A549 (cell line): ENCODE measurements at regions not wholly inside any gene's neighbourhood (a gene's known extent, or its start where the extent isn't known, plus 50 kb on each side); places are given as distances from the start of the nearest gene placed in this dataset.

ENCODE experiments used
- ATAC-seq, 2 experiments: fragments of 200-7000 bp in 1 of 2; fragments of >200 bp in 1 of 2; cut with Nextera tagmentation in 1 of 2; cut with Tn5 transposase in 1 of 2; 3 replicates each; pipeline versions ENCODE4 v1.8.0 to v1.9.1; 2018 to 2020; ENCODE audit warnings: mild to moderate bottlenecking in 1 of 2, moderate library complexity in 1 of 2
- CTCF ChIA-PET: fragments of 300-600 bp; sonication (Branson Sonifier 250); formaldehyde crosslinking; extraction: SDS; loops from one replicate; lab custom pipeline; 2021; ENCODE audit warnings: antibody characterized with exemption, inconsistent platforms; lab: Yijun Ruan, JAX
- POLR2A ChIA-PET: fragments of 350-600 bp; formaldehyde crosslinking; extraction: SDS; loops from one replicate; lab custom pipeline; 2021; ENCODE audit warnings: antibody characterized with exemption, inconsistent platforms; lab: Yijun Ruan, JAX
- DNase-seq, 2 experiments: peaks; one replicate each; pipeline versions ENCODE4 v3.0.0 to v3.0.0-alpha.2; 2011 to 2016; ENCODE audit warnings: low read depth in 1 of 2, low spot score in 1 of 2
- FAIRE-seq: peaks from 2 replicates; lab custom pipeline; 2011; peaks lifted over from hg19 to GRCh38; lab: Jason Lieb, UNC
- H3K27ac ChIP-seq, 2 experiments: fragments of >200 bp; sonication (Bioruptor Twin); formaldehyde crosslinking; 3 replicates each; pipeline ENCODE4 v1.5.1; 2016 to 2017
- H3K4me1 ChIP-seq: fragments of >200 bp; sonication (Bioruptor Twin); formaldehyde crosslinking; 3 replicates; pipeline ENCODE4 v1.6.1; 2016
- H3K4me2 ChIP-seq: fragments of >200 bp; sonication (Bioruptor Twin); formaldehyde crosslinking; 3 replicates; pipeline ENCODE4 v1.6.1; 2016
- H3K4me3 ChIP-seq: fragments of >200 bp; sonication (Bioruptor Twin); formaldehyde crosslinking; 3 replicates; pipeline ENCODE4 v1.5.1; 2016
- H3K9me3 ChIP-seq: fragments of >200 bp; sonication (Bioruptor Twin); formaldehyde crosslinking; 3 replicates; pipeline ENCODE4 v1.6.1; 2016
- CBX2 ChIP-seq: fragments of 200-600 bp; sonication (generic); IDR thresholded peaks from 2 replicates; pipeline ENCODE4 v1.6.1; 2016; ENCODE audit warnings: low read depth, mild to moderate bottlenecking, borderline replicate concordance
- E2F6 ChIP-seq: IDR thresholded peaks from 2 replicates; pipeline ENCODE4 v1.6.1; 2012; ENCODE audit warnings: low read depth, borderline replicate concordance
- EHF ChIP-seq: fragments of 250-450 bp; sonication (Bioruptor Pico); IDR thresholded peaks from 2 replicates; pipeline ENCODE4 v1.5.0; 2020; ENCODE audit warnings: mild to moderate bottlenecking
- EP300 ChIP-seq, 2 experiments: fragments of >200 bp; sonication (Bioruptor Twin); formaldehyde crosslinking; IDR thresholded peaks; 2 replicates in 1 of 2; 3 replicates in 1 of 2; pipeline ENCODE4 v1.6.1; 2016 to 2017
- GATA3 ChIP-seq: IDR thresholded peaks from 2 replicates; pipeline ENCODE4 v1.6.1; 2012; ENCODE audit warnings: borderline replicate concordance
- HDAC2 ChIP-seq: fragments of 200-600 bp; sonication (generic); IDR thresholded peaks from 2 replicates; pipeline ENCODE4 v1.6.1; 2016
- HES2 ChIP-seq: fragments of >200 bp; sonication (Bioruptor Twin); formaldehyde crosslinking; IDR thresholded peaks from 2 replicates; pipeline ENCODE4 v1.6.1; 2016
- HOXA7 ChIP-seq: fragments of 250-450 bp; sonication (Bioruptor Pico); IDR thresholded peaks from 2 replicates; pipeline ENCODE4 v1.5.0; 2020; ENCODE audit warnings: mild to moderate bottlenecking, moderate library complexity
- JUN ChIP-seq, 2 experiments: fragments of >200 bp; sonication (Bioruptor Twin); formaldehyde crosslinking; IDR thresholded peaks; 2 replicates in 1 of 2; 3 replicates in 1 of 2; pipeline ENCODE4 v1.6.1; 2016 to 2017
- JUNB ChIP-seq: fragments of >200 bp; sonication (Bioruptor Twin); formaldehyde crosslinking; IDR thresholded peaks from 2 replicates; pipeline ENCODE4 v1.6.1; 2016
- KDM1A ChIP-seq: fragments of 200-600 bp; sonication (generic); IDR thresholded peaks from 2 replicates; pipeline ENCODE4 v1.6.1; 2016; ENCODE audit warnings: low read depth, mild to moderate bottlenecking
- MAZ ChIP-seq: fragments of 150-350 bp; IDR thresholded peaks from 2 replicates; pipeline ENCODE4 v1.6.1; 2014; ENCODE audit warnings: antibody characterized with exemption, low read depth, low read length, borderline replicate concordance
- NFE2L2 ChIP-seq: fragments of 150-350 bp; conservative IDR thresholded peaks from 2 replicates; pipeline ENCODE4 v1.6.1; 2014; ENCODE audit warnings: low read length
- PBX3 ChIP-seq: IDR thresholded peaks from 2 replicates; pipeline ENCODE4 v1.6.1; 2012
- PHF8 ChIP-seq: fragments of 200-600 bp; sonication (generic); IDR thresholded peaks from 2 replicates; pipeline ENCODE4 v1.6.1; 2016; ENCODE audit warnings: low read depth, mild to moderate bottlenecking, antibody characterized with exemption, moderate library complexity, borderline replicate concordance
- RCOR1 ChIP-seq: fragments of 150-350 bp; IDR thresholded peaks from 2 replicates; pipeline ENCODE4 v1.6.1; 2014; ENCODE audit warnings: antibody characterized with exemption, low read length, low read depth
- RNF2 ChIP-seq: fragments of 200-600 bp; sonication (generic); IDR thresholded peaks from 2 replicates; pipeline ENCODE4 v1.6.1; 2016; ENCODE audit warnings: low read depth, mild to moderate bottlenecking, antibody characterized with exemption, moderate library complexity, borderline replicate concordance
- SREBF2 ChIP-seq: fragments of 450-650 bp; IDR thresholded peaks from 2 replicates; pipeline ENCODE4 v1.6.1; 2014; ENCODE audit warnings: mild to moderate bottlenecking, moderate library complexity
- TFCP2L1 ChIP-seq: fragments of 250-450 bp; sonication (Bioruptor Pico); IDR thresholded peaks from 2 replicates; pipeline ENCODE4 v1.5.0; 2021; ENCODE audit warnings: mild to moderate bottlenecking
- TP53 ChIP-seq: fragments of 250-450 bp; sonication (Bioruptor Pico); IDR thresholded peaks from 2 replicates; pipeline ENCODE4 v1.5.0; 2021; ENCODE audit warnings: mild to moderate bottlenecking, moderate library complexity
- ZSCAN20 ChIP-seq: fragments of 250-450 bp; sonication (Bioruptor Pico); IDR thresholded peaks from 2 replicates; pipeline ENCODE4 v1.8.0; 2022; ENCODE audit warnings: mild to moderate bottlenecking, moderate library complexity
- WGBS: methylation state at CpG from one replicate; pipeline ENCODE4 v1.1.6; 2017; ENCODE audit errors: missing lambda C conversion rate; 5-methylcytosine and 5-hydroxymethylcytosine counted together
- TF ChIP-seq, protein P1 (sequence below): fragments of 200-600 bp; sonication (generic); IDR thresholded peaks from 2 replicates; pipeline ENCODE4 v1.6.1; 2016; ENCODE audit warnings: antibody characterized with exemption, mild to moderate bottlenecking, moderate library complexity

DNA sequence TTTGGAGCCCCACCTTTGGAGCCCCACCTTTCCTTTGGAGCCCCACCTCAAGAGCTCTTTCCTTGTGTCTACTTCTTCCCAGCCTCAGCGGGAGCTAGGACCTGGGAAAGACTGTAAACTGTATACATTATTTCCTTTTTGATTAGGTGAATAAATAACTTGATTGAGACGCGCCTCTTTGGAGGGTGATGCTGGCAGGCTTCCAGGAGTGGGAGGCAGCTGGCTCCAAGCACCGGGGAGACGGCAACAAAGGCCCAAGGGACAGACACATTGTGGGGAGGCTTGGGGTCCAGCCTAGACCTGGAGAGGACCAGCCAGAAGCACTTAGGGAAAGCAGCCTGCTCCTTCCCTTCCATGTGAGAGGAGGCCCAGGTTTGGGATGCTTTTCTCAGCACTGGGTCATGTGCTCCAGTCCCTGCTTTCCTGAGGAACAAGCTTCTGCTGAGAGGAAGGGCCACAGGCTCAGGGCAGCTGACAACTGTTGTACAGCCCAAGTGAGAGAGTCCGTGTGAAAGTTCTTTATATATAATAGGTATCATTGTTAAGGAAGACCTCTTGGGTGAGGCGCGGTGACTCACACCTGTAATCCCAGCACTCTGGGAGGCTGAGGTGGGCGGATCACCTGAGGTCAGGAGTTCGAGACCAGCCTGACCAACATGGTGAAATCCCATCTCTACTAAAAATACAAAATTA is 297.2 kb upstream of the SLC14A2 start:
- TF ChIP-seq HDAC2: no peak
- TF ChIP-seq HES2: no peak
- TF ChIP-seq EHF: no peak
- TF ChIP-seq, protein P1, sequence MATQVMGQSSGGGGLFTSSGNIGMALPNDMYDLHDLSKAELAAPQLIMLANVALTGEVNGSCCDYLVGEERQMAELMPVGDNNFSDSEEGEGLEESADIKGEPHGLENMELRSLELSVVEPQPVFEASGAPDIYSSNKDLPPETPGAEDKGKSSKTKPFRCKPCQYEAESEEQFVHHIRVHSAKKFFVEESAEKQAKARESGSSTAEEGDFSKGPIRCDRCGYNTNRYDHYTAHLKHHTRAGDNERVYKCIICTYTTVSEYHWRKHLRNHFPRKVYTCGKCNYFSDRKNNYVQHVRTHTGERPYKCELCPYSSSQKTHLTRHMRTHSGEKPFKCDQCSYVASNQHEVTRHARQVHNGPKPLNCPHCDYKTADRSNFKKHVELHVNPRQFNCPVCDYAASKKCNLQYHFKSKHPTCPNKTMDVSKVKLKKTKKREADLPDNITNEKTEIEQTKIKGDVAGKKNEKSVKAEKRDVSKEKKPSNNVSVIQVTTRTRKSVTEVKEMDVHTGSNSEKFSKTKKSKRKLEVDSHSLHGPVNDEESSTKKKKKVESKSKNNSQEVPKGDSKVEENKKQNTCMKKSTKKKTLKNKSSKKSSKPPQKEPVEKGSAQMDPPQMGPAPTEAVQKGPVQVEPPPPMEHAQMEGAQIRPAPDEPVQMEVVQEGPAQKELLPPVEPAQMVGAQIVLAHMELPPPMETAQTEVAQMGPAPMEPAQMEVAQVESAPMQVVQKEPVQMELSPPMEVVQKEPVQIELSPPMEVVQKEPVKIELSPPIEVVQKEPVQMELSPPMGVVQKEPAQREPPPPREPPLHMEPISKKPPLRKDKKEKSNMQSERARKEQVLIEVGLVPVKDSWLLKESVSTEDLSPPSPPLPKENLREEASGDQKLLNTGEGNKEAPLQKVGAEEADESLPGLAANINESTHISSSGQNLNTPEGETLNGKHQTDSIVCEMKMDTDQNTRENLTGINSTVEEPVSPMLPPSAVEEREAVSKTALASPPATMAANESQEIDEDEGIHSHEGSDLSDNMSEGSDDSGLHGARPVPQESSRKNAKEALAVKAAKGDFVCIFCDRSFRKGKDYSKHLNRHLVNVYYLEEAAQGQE: no peak
- no peak for TF ChIP-seq PBX3
- no peak for TF ChIP-seq MAZ
- TF ChIP-seq ZSCAN20 (CRISPR knock-in tag): no peak
- TF ChIP-seq JUNB: no peak
- no peak for TF ChIP-seq GATA3
- no peak for TF ChIP-seq EP300 (IDR thresholded peaks at IDR 0.05)
- no peak for TF ChIP-seq NFE2L2
- TF ChIP-seq RCOR1: no peak
- no peak for TF ChIP-seq TP53 (CRISPR knock-in tag)
- TF ChIP-seq RNF2: no peak
- TF ChIP-seq PHF8: no peak
- TF ChIP-seq SREBF2: no peak
- TF ChIP-seq HOXA7: no peak
- TF ChIP-seq JUN (IDR thresholded peaks at IDR 0.05): no peak
- no peak for TF ChIP-seq CBX2
- TF ChIP-seq, all 56 proteins: peak for 0
- FAIRE-seq (no peak), ATAC-seq (no peak), DNase-seq (no peak)
- POLR2A ChIA-PET: no interaction called here
- Histone ChIP-seq H3K4me2 (no peak overlapping the region), H3K4me3 (no peak overlapping the region), H3K4me1 (no peaks in the 10 kb centered on the region), H3K27ac (no peak overlapping the region), H3K9me3 (no peaks in the 10 kb centered on the region)
- CTCF ChIA-PET: interaction anchor here (0.8 kb wide), 1 partner anchor 24 kb away, joined by 3 read pairs; no protein-coding TSS in a partner anchor
- WGBS: 35% methylated on average over 8 of the region's 10 CpGs

DNA sequence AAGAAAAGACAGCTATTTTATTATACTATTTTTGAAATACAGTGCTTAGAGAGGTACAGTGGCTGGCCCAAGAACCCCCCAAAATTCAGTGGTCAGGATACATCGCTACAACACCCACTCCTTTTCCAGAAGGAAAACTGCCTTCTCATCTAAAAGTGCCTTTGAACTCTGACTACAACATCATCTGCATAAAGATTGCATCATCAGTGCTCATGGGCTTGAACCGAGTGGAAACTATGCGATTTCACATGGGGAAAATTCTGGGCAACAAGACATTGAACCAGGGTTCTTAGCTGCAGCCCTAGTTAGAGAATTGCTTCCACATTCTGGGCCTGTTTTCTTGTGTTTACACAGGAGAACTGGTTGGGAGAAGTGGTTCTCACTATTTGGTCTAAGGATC is 294.6 kb upstream of the SLC14A2 start:
- no peak overlapping the region for H3K4me2 ChIP-seq
- WGBS: 17% methylated on average over 3 of the region's 3 CpGs
- DNase-seq (no peak), ATAC-seq (no peak), FAIRE-seq (no peak)
- ChIA-PET CTCF (no interaction called here), POLR2A (no interaction called here)
- H3K4me3 ChIP-seq: no peak overlapping the region
- H3K9me3 ChIP-seq: no peaks in the 10 kb centered on the region
- TF ChIP-seq E2F6 (no peak), TFCP2L1 (CRISPR knock-in tag) (no peak), KDM1A (no peak)
- no peaks in the 10 kb centered on the region for H3K4me1 ChIP-seq
- no peak overlapping the region for H3K27ac ChIP-seq
